H1 (cell line): ENCODE measurements at regions not wholly inside any gene's neighbourhood (a gene's known extent, or its start where the extent isn't known, plus 50 kb on each side); places are given as distances from the start of the nearest gene placed in this dataset.

Experiments
- CTCF ChIP-seq, 3 experiments: IDR thresholded peaks; 1 replicate in 2 of 3; 2 replicates in 1 of 3; pipeline versions ENCODE4 v1.5.1 to v1.6.1; 2011; ENCODE audit warnings: low read length in 3 of 3, mild to moderate bottlenecking in 3 of 3, inconsistent platforms in 2 of 3, low read depth in 1 of 3, moderate library complexity in 1 of 3; ENCODE audit not compliant: insufficient read depth in 1 of 3; ENCODE audit errors: control extremely low read depth in 1 of 3

GRCh38 chr2:217421834-217422233 lies 562.0 kb upstream of the TNP1 start (continued):
- TF ChIP-seq CTCF (IDR thresholded peaks at IDR 0.05; ENCODE audit: control extremely low read depth in 1 of 3, insufficient read depth in 1 of 3, low read depth in 1 of 3, low read length in 3 of 3), result no peak
